IMR-90 (cell line): ENCODE measurements at regions not wholly inside any gene's neighbourhood (a gene's known extent, or its start where the extent isn't known, plus 50 kb on each side); places are given as distances from the start of the nearest gene placed in this dataset.

Experiments used
- ATAC-seq: fragments of 200-7000 bp; cut with Tn5 transposase; 2 replicates; pipeline ENCODE4 v1.9.1; 2020; ENCODE audit warnings: low read depth, mild to moderate bottlenecking, moderate library complexity
- BruUV-seq: library from RNA; stranded (reverse); fragments of 400-500 nt; replicated peaks from 2 replicates; lab custom pipeline; 2021; lab: Mats Ljungman, UMichigan
- CTCF ChIA-PET: fragments of 300-600 bp; formaldehyde crosslinking; extraction: SDS; loops from one replicate; lab custom pipeline; 2021; ENCODE audit warnings: antibody characterized with exemption; lab: Yijun Ruan, JAX
- POLR2A ChIA-PET: fragments of 300-600 bp; sonication (Branson Sonifier 250); formaldehyde crosslinking; loops from one replicate; lab custom pipeline; 2022; ENCODE audit warnings: antibody characterized with exemption; ENCODE audit not compliant: unreplicated experiment; lab: Charles Lee
- DNase-seq: peaks from one replicate; pipeline ENCODE4 v3.0.0; 2013
- H2AFZ ChIP-seq: replicated peaks from 2 replicates; pipeline ENCODE3; 2013; ENCODE audit warnings: low read length, mild to moderate bottlenecking; ENCODE audit not compliant: poor library complexity
- H2AK5ac ChIP-seq: 2 replicates; pipeline ENCODE4 v1.6.1; 2013; ENCODE audit warnings: low read depth, low read length, inconsistent platforms
- H2AK9ac ChIP-seq: replicated peaks from 2 replicates; pipeline ENCODE3; 2013; ENCODE audit warnings: mild to moderate bottlenecking, low read depth, low read length, moderate library complexity; ENCODE audit not compliant: poor library complexity
- H2BK120ac ChIP-seq: 2 replicates; pipeline ENCODE4 v1.6.1; 2013; ENCODE audit warnings: low read depth, low read length, inconsistent platforms
- H2BK15ac ChIP-seq: 3 replicates; pipeline ENCODE4 v1.6.1; 2013; ENCODE audit warnings: low read depth, low read length, inconsistent platforms
- H2BK20ac ChIP-seq: 2 replicates; pipeline ENCODE4 v1.6.1; 2013; ENCODE audit warnings: low read depth, mild to moderate bottlenecking, inconsistent platforms, low read length, moderate library complexity
- H2BK5ac ChIP-seq: 2 replicates; pipeline ENCODE4 v1.6.1; 2013; ENCODE audit warnings: mild to moderate bottlenecking, low read depth, low read length, inconsistent platforms; ENCODE audit not compliant: poor library complexity, severe bottlenecking
- H3K14ac ChIP-seq: replicated peaks from 2 replicates; pipeline ENCODE4 v1.6.1; 2013; ENCODE audit warnings: low read depth, low read length, inconsistent platforms
- H3K18ac ChIP-seq: 2 replicates; pipeline ENCODE4 v1.6.1; 2013; ENCODE audit warnings: low read depth, low read length, control low read depth
- H3K23ac ChIP-seq: 2 replicates; pipeline ENCODE4 v1.6.1; 2013; ENCODE audit warnings: low read depth, low read length, inconsistent platforms
- H3K27ac ChIP-seq: 2 replicates; pipeline ENCODE4 v1.5.1; 2013; ENCODE audit warnings: mild to moderate bottlenecking, control low read depth, low read length; ENCODE audit not compliant: insufficient read depth
- H3K27me3 ChIP-seq: 2 replicates; pipeline ENCODE4 v1.6.1; 2013; ENCODE audit warnings: low read length; ENCODE audit not compliant: control insufficient read depth, insufficient read depth
- H3K36me3 ChIP-seq: 2 replicates; pipeline ENCODE4 v1.6.1; 2013; ENCODE audit warnings: low read length, mixed read lengths; ENCODE audit not compliant: control insufficient read depth, insufficient read depth
- H3K4ac ChIP-seq: 2 replicates; pipeline ENCODE4 v1.6.1; 2013; ENCODE audit warnings: low read depth, low read length, inconsistent platforms
- H3K4me1 ChIP-seq: 2 replicates; pipeline ENCODE4 v1.6.1; 2013; ENCODE audit warnings: low read length, mixed read lengths; ENCODE audit not compliant: control insufficient read depth, insufficient read depth
- H3K4me2 ChIP-seq: 2 replicates; pipeline ENCODE4 v1.6.1; 2013; ENCODE audit warnings: low read depth, mild to moderate bottlenecking, control low read depth, low read length, moderate library complexity
- H3K4me3 ChIP-seq: 2 replicates; pipeline ENCODE4 v1.5.1; 2013; ENCODE audit warnings: low read depth, mild to moderate bottlenecking, control low read depth, low read length, moderate library complexity; ENCODE audit not compliant: insufficient read depth
- H3K56ac ChIP-seq: 2 replicates; pipeline ENCODE4 v1.6.1; 2013; ENCODE audit warnings: low read length, inconsistent platforms; ENCODE audit not compliant: insufficient read depth; ENCODE audit errors: extremely low read depth
- H3K79me1 ChIP-seq, 2 experiments: 2 replicates each; pipeline ENCODE4 v1.6.1; 2013; ENCODE audit warnings: low read length in 2 of 2, inconsistent platforms in 1 of 2, low read depth in 1 of 2
- H3K9ac ChIP-seq: 2 replicates; pipeline ENCODE4 v1.6.1; 2013; ENCODE audit warnings: low read depth, low read length, control low read depth
- H3K9me1 ChIP-seq: 2 replicates; pipeline ENCODE4 v1.6.1; 2013; ENCODE audit warnings: low read length, inconsistent platforms; ENCODE audit not compliant: insufficient read depth
- H3K9me3 ChIP-seq: 2 replicates; pipeline ENCODE4 v1.6.1; 2013; ENCODE audit warnings: low read length; ENCODE audit not compliant: control insufficient read depth, insufficient read depth
- H4K20me1 ChIP-seq: 2 replicates; pipeline ENCODE4 v1.6.1; 2013; ENCODE audit warnings: low read length, inconsistent platforms; ENCODE audit not compliant: insufficient read depth
- H4K5ac ChIP-seq: 2 replicates; pipeline ENCODE4 v1.6.1; 2013; ENCODE audit warnings: mild to moderate bottlenecking, low read depth, low read length, control low read depth
- H4K8ac ChIP-seq, 2 experiments: 2 replicates each; pipeline ENCODE4 v1.6.1; 2013; ENCODE audit warnings: low read depth in 2 of 2, low read length in 2 of 2, control low read depth in 1 of 2, inconsistent platforms in 1 of 2
- H4K91ac ChIP-seq: 2 replicates; pipeline ENCODE4 v1.6.1; 2013; ENCODE audit warnings: low read depth, low read length, inconsistent platforms; ENCODE audit not compliant: insufficient read depth
- CEBPB ChIP-seq: IDR thresholded peaks from 2 replicates; pipeline ENCODE4 v1.6.1; 2012; ENCODE audit warnings: low read depth, low read length, improper control_type of control experiment
- RFX5 ChIP-seq: IDR thresholded peaks from 2 replicates; pipeline ENCODE4 v1.8.0; 2012; ENCODE audit warnings: low read depth, mild to moderate bottlenecking, low read length, moderate library complexity
- WGBS, 2 experiments: methylation state at CpG; one replicate each; pipeline versions ENCODE4 v1.1.5 to v1.1.7; 2013; ENCODE audit warnings: missing lambda C conversion rate in 2 of 2; ENCODE audit not compliant: insufficient read length in 1 of 2; ENCODE audit errors: extremely low coverage in 2 of 2; 5-methylcytosine and 5-hydroxymethylcytosine counted together
- dilution Hi-C: fragments of 300-500 bp; cut with HindIII; formaldehyde crosslinking; loops from one replicate; pipeline ENCODE4 v1.14.3; 2018; ENCODE audit warnings: low sequenced_read_pairs; ENCODE audit not compliant: unreplicated experiment
- in situ Hi-C: fragments of 300-500 bp; cut with MboI; formaldehyde crosslinking; loops from 3 replicates; pipeline ENCODE4 v1.14.3; 2019; ENCODE audit warnings: low sequenced_read_pairs, inconsistent platforms, mixed read lengths
- intact Hi-C: fragments of 100-400 bp; cut with micrococcal nuclease; formaldehyde crosslinking; loops from 2 replicates; pipeline ENCODE4 v1.10.0; 2022
- TF ChIP-seq, protein P1 (sequence below): fragments of 150-350 bp; IDR thresholded peaks from 2 replicates; pipeline ENCODE4 v1.6.1; 2017; ENCODE audit warnings: mild to moderate bottlenecking, antibody characterized with exemption, low read length, low read depth

- H3K9me3 ChIP-seq, result no peaks in the 10 kb centered on the region
- H3K27ac ChIP-seq, result no peak overlapping the region
- no peaks in the 10 kb centered on the region for H3K4me1 ChIP-seq
- peaks cover 14% of the 10 kb centered on the region for H3K36me3 ChIP-seq
- H2BK15ac ChIP-seq, result no peak overlapping the region
- no peaks in the 10 kb centered on the region for H3K27me3 ChIP-seq
- H3K79me1 ChIP-seq, result no peaks in the 10 kb centered on the region
- H3K4ac ChIP-seq, result no peak overlapping the region
- intact Hi-C loops, result loop anchor here (10.0 kb wide), 1 partner anchor 447 kb away; no protein-coding TSS in a partner anchor
- no peak overlapping the region for H2BK20ac ChIP-seq
- no peaks in the 10 kb centered on the region for H4K20me1 ChIP-seq
- no peak overlapping the region for H3K4me2 ChIP-seq
- no peak overlapping the region for H3K56ac ChIP-seq
- dilution Hi-C loops, result no loop called here
- no peak for ATAC-seq
- CTCF ChIA-PET, result no interaction called here
- no peak overlapping the region for H4K8ac ChIP-seq
- H3K18ac ChIP-seq, result no peak overlapping the region
- DNase-seq, result no peak
- H4K5ac ChIP-seq, result no peak overlapping the region
- no peak overlapping the region for H3K4me3 ChIP-seq
- TF ChIP-seq, protein P1, sequence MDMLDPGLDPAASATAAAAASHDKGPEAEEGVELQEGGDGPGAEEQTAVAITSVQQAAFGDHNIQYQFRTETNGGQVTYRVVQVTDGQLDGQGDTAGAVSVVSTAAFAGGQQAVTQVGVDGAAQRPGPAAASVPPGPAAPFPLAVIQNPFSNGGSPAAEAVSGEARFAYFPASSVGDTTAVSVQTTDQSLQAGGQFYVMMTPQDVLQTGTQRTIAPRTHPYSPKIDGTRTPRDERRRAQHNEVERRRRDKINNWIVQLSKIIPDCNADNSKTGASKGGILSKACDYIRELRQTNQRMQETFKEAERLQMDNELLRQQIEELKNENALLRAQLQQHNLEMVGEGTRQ, result no peak
- no peak for TF ChIP-seq RFX5
- TF ChIP-seq CEBPB, result no peak
- WGBS, 2 experiments, result 71% methylated on average over 1 of the region's 1 CpG; no CpG with 5 or more reads in 1 of the 2 experiments
- H2AFZ ChIP-seq, result no peak overlapping the region
- in situ Hi-C loops, result no loop called here
- H2BK120ac ChIP-seq, result no peak overlapping the region
- H3K9ac ChIP-seq, result no peak overlapping the region
- no peak overlapping the region for H3K14ac ChIP-seq
- H3K9me1 ChIP-seq, result 0 out of 2 replicates have a peak, but pooled peaks cover 3% of the 10 kb centered on the region
- H2BK5ac ChIP-seq, result no peak overlapping the region
- POLR2A ChIA-PET, result no interaction called here
- no peak overlapping the region for H3K23ac ChIP-seq
- H4K91ac ChIP-seq, result no peak overlapping the region
- BruUV-seq, result no TSS peak
- no peak overlapping the region for H2AK5ac ChIP-seq
- H2AK9ac ChIP-seq, result no peak overlapping the region
Measured at GRCh38 chr6:144551339-144551738, 266.2 kb downstream of the UTRN start.
